ENCODE measurements at regions not wholly inside any gene's neighbourhood (a gene's known extent, or its start where the extent isn't known, plus 50 kb on each side); places are given as distances from the start of the nearest gene placed in this dataset.
"Not testable (repeated sequence)": the region's sequence is repeated elsewhere in the genome, so short reads cannot be mapped to it uniquely, and the experiment has no call there.

DNA sequence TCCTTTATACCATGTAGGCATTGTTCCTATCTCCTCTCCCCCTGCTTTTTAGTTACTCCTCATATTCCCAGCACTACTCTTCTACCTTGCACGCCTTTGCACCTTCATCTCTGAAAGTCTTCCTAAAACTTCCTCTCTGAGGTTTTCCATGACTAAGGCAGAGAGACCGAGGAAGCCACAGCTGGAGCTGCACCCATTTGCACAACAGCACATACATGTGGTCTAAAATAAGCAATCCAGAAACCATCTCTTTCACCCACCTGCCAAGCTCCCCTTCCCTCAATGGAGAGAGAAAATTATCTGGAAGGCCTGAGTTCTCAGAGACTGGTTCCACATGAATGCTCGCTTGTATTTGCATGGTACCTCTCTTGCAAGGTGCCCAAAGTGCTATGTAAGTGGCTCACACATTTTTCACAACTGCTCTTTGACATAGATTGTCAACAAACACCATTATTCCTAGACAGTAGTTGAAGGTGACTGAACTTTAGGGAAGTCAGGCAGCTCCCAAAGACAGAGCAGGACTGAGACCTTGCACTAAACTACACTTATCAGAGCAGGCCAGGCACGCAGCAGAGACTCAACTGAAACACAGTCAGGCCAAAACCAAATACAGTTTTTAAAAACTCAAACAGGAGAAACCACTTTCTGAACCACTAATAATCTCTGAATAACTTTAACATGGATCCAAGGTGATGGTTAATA lies 313.2 kb downstream of the TFAP2A start:
- DNase-seq: no peak

DNA sequence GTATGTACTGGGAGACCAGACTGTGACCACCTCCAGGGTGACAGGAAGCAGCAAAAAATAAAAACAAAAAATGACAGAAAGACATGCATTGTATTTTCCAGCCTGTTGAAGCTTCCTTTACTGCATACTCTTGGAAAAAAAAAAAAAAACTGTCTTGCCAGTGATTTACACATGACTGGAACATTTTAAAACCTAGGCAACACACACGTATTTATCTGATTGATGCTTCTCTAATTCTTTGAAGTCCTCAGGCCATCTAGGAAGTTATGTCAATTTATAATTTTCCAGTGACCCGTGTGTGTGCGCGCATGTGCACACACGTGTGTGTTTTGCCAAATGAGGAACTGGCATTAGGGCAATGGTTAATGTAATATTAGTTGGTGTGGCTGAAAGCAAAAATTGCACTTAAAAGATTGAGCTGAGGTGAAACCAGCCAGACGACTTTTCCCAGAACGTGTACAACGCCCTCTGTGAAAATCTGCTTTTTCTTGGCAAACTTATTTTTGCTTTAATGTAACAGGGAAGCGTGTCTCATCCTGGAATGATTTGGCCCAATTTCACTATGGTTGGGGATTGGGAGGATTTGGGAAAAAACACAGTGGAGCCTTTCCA lies 315.2 kb downstream of the TFAP2A start:
- no peak for DNase-seq

DNA sequence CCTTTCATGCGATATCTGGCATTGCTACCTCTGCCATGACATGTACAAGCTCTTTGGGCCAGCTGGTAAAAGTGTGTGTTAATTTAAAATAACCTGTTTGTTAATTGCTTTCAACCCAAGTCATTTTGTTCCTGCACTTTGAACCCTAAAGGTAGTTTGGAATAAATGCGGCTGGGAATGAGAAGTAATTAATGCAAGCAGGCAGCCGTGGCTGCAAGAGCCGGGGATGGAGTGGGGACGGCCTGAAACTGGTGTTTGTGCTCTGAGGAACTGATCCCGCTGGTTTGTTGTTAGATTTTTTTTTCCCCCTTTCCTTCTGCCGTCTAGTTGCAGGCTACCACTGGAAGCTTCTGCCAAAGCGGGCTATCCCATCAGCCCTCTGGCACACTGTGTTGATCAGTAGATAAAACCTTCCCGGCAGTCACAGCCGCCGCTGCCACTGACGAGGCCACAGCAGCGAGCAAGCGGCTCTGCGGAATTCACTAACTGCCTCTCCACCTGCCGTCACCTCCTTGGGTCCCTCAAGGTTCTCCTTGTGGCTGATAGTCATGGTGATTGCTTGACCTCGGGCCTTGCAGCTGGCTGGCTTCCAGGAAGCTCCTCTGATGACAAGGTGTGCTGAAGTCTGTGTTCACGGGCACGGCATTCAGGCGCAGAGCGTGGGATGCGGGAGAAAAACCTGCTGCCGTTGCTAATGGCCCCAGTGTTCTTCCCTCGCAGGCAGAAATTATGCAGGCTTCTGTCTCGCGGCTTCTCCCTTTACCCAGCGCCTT lies 315.9 kb downstream of the TFAP2A start:
- no peak for DNase-seq

DNA sequence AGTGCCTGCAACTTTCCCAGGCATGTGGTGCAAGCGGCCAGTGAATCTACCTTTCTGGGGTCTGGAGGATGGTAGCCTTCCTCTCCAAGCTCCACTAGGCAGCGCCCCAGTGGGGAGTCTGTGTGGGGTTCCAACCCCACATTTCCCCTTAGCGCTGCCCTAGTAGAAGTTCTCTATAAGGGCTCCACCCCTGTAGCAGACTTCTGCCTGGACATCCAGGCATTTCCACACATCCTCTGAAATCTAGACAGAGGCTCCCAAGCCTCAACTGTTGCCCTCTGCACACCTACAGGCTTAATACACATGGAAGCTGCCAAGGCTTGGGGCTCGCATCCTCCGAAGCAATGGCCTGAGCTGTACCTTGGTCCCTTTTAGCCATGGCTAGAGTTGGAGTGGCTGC lies 321.6 kb downstream of the TFAP2A start:
- DNase-seq: no peak

DNA sequence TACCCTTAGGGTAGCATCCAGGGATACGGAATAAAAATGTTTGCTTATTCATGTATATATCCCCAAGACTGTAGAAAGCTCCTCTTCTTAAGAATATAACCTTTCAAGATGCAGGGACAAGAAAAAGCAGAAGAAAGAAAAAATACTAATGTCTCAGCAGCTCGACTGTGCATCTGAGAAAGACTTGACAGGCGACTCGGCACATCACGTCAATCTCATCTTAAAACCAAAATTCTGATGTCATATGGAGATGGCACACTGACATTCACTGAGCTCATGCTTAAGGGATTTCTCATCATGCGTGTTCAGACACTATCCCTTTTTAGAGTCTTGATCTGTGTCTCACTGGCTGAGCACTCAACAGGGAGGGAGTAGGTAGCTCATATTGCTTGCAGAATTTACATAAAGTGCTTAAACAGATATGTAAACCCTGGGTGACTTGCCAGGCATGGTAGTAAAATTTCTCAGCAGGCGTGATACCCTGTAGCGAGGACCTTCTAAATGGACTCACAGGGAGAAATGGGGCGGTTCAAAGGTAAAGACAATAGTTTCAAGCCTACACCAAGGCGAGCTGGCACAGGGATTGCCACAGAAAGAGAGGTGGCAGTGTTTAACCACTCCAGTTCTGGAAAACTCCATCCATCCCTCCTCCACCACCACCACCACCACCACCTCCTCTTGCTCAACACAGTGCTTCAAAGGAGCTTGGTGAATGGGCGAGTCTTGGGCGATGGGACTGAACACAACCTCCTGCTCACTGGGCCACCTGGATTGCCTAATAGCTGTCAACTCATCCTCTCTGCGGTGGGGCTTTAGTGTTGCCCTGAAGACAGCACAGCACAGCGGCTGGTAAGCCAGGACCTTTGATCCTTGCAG lies 330.5 kb downstream of the TFAP2A start:
- DNase-seq: no peak

DNA sequence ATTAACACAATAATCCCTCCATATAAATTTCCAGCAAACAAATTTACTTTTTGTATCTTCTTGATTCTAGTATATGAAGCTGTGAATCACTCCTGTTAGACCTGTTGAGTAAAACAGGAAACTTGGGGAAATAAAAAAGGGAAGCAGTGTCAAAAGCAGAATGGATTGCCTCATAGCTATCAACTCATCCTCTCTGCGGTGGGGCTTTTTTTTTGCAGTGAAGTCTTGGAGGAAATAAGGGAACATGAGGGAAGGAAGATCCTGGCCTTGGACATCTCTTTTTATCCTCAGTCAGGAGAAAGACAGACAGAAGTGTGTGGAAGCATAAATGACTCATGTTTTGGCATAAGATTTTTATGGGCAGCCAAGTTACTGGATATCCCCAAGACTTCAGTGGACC lies 332.5 kb downstream of the TFAP2A start:
- no peak for DNase-seq

DNA sequence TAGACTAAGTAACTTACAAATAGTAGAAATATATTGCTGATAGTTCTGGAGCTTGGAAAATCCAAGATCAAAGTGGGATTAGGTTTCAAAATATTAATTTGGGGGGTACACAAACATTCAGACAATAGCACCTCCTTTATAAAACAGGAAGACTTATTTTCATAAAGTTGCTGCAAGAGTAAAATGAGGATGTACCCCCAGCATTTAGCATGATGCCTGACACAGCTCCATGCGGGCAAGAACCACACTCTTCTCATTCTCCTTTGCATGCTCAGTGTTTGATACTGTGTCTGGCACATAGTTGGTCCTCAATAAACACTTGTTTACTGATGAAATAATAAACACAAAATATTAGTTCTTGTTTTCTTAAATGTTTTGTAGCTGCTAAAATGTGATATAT lies 332.9 kb downstream of the TFAP2A start:
- no peak for DNase-seq

DNA sequence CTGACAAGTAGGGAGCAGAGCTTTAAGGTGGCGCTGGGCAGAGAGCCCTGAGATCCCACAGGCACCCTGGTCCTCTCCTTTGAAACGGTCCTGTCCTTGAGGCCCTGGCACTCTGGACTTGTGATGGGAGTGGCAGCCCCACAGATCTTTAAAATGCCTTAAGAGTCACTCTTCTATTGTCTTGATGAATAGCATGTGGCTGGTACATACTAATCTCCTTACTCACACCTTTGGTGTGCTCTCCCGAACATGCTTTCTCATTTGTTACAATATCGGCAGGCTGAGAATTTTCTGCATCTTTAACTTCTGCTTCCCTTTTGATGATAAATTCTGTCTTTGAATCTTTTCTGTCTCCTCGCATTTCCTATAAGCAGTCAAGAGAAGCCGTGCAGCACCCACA lies 333.8 kb downstream of the TFAP2A start:
- DNase-seq: no peak

DNA sequence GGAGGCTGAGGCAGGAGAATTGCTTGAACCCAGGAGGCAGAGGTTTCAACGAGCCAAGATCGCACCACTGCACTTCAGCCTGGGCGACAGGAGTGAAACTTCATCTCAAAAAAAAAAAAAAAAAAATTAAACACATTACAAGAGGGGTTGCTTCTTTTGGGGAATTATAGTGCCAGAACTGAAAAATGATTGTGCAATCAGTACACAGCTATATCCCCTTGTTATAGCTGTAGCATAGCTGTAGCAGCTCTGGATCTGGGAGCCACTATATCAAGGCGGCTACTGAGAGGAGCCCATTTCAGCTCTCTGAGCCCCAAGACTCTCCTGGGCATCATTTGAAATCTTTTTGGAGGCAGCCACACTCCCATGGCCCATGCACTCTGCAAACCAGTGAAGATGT lies 334.3 kb downstream of the TFAP2A start:
- no peak for DNase-seq

DNA sequence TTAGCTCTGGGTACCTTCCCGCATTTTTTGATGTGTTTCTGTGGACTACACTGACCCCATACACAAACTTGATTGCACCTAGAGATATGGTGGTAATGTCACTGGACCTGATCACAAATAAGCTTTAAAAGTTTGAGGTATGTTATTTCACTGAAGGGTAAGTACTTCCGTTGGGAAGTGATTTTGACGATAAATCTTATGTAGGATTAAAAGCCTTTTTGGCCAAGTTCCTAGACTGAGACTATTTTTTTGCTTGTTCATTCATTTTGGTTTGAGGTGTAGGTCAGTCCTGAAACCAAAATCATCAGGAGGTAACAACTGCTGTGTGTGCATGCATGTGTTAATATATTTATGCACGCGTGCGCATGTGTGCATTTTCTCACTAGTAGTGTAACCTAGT lies 336.3 kb downstream of the TFAP2A start:
- no peak for DNase-seq

DNA sequence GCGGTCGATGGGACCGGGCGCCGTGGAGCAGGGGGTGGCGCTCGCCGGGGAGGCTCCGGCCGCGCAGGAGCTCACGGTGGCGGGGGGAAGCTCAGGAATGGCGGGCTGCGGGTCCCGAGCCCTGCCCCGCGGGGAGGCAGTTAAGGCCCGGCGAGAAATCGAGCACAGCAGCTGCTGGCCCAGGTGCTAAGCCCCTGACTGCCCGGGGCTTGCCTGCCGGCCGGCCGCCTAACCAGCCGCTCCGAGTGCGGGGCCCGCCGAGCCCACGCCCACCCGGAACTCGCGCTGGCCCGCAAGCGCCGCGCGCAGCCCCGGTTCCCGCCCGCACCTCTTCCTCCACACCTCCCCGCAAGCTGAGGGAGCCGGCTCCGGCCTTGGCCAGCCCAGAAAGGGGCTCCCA lies 340.1 kb downstream of the TFAP2A start:
- not testable (repeated sequence) for DNase-seq

DNA sequence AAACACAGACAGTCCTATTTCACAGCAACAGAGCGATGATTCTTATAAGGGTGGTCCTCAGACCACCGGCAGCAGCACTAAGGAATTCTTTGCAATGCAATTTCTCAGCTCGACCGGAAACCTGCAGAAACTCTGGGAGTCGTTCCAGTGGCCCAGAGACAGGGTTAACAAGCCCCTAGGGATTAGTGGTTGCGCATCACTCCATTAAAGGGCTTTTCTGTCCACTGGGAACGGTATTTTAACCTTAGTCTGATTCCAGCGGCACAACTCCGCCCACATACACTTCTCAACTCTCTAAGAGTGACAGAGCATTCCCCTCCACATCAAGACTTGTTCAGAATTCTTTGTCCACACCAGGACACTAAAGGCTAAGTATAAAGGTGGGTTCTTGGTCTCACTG lies 341.5 kb downstream of the TFAP2A start:
- DNase-seq: no peak

DNA sequence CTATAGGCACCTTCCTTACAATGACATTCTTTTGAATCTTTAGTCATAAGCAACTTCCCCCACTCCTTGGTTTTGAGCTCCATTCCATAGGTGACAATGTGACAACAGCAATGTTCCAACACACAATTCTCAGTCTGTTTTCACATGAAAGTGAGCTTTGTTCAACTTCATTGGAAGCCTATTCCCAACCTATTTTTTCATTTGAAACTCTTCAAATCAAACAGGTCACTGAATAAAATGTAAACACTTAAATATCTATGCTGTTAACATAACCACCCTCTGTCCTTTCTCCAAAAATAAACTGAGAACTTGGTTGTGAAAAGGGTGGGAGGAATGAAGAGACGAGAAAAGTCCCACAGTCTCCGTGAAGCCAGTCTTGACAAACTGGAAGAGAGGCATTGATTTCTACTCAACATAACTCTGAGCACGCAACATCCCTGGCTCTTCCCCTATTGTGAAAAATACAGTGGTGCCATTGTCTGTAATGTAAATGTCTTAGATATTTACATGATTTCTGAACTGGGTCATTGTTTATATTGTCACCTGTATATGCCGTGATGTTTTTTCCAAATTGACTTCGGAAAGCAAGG lies 343.1 kb downstream of the TFAP2A start:
- DNase-seq: no peak

DNA sequence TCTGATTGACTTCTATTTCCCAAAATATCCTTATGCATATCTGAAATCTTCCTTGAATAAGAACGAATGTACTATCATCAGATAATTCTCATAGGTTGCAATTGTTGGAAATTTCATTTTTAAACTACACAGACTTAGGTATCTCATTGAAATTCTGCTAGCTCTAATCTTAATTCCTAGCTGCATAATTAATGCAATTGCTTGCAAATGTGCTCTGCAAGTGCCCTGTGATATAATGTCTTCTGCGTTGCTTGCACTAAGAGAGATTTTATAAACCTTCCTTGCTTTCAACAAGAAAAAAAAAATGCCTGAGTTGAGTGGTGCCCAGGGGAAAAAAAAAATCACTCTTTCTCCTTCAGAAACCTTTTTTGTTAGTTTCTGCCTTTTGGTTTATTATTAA lies 354.9 kb downstream of the TFAP2A start:
- no peak for DNase-seq

DNA sequence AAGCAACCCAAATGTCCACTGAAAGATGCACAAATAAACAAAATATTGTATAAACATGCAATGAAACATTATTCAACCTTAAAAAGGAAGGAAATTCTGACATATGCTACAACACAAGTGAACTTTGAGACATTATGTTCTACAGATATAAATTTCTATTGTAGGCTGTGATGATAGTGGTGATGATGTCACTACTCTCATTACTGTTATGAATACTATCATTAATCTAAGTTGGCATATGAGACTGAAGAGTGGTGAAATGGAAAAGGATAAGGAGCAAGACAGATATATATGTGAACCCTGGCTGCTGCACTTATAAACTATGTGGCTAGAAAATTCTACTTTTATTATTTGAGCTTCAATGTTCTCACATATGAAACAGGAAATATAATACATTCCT lies 360.2 kb downstream of the TFAP2A start:
- DNase-seq: no peak

DNA sequence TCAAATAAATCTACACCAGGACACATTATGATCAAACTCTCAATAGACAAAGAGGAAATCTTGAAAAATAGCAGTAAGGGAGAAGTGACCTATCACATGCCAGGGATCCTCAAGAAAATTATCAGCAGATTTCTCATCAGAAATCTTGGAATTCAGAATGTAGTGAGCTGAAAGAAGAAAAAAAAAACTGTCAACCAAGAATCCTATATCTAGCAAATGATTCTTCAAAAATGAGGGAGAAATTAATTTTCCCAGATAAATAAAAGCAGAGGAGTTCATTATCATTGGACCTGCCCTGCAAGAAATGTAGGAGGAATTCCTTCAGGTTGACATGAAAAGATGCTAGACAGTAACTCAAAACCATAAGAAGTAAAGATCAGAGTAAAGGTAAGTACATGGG lies 363.6 kb downstream of the TFAP2A start:
- no peak for DNase-seq

DNA sequence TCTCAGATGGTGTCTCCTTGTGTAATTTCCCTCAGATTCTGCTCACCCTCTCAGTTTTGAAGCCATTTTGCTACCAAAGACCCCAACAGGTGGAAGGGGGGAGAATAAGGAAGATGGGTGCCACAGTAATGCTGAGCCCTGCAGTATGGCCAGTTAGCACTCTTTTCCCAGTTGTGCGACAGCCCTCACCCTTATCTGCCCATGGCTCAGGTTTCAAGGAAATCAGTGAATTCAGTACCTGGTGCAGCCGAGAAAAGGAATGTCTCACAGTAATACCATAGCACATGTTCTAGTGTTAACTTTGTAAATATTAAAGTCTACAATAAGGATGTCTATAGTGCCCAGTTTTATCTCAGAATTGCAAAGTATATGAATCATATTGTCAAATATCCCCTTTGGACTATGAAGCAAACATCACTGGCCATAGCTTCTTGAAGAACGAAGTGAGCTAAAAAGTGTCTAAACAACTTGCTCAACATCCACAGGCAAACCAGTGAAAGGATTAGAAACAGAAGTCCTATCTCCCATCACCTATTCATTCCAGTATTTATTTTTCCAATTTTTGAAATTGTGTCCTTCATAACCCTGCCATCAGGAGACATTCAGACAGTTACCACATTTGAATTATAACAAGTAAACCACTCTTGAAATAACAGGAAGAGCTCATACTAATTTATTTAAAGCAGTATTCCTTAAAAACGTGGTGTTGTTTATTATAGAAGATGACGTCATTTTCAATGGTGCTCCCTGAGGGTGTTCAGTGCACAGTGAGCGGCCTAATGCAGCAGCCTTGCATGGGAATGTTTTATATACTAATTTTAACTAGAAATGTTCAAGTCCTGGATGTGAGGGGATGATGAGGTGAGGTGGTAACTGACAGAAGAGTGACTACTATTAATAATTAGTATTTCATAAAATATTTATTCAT lies 366.2 kb downstream of the TFAP2A start:
- no peak for DNase-seq

DNA sequence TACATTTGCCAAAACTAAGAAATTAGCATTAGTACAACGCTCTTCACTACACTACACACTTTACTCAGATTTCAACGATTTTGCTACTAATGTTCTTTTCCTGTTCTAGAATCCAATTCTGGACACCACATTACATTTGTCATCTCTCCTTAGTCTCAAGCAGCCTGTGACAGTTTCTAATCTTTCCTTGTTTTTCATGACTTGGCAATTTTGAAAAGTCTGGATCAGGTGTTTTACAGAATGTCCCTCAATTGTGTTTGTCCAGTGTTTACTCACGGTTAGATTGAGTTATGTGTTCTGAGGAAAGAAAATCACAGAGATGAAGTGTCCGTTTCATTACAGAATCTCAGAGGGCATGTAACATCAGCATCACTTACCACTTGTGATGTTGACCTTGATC lies 372.6 kb downstream of the TFAP2A start:
- DNase-seq: no peak

DNA sequence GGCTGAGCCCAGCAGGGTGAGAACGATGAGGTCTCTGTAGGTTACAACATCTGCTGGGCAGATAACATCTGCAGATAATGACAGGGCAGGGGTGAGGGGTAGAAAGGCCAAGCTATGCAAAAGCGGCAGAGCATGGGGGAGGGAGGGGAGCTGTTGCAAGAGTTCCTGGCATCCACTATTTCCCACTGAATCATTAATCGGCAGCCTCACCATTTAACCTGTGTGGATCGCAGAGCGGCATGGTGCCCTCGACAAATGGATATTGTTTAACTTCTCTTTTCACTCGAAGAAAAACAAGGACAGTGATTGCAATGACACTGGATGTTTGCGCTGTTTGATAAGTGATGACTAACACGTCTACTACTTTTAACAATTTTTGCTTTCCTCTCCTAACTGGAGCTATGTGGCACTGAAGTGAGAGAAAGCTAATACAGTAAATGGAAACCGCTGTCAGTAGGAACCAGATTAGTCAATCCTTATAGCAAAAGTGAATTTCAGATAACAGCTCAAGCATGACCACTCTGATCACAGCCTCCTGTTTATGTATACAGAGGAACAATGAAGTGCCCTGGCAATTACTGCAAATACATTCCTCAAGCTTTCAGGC lies 381.5 kb downstream of the TFAP2A start:
- DNase-seq: no peak

DNA sequence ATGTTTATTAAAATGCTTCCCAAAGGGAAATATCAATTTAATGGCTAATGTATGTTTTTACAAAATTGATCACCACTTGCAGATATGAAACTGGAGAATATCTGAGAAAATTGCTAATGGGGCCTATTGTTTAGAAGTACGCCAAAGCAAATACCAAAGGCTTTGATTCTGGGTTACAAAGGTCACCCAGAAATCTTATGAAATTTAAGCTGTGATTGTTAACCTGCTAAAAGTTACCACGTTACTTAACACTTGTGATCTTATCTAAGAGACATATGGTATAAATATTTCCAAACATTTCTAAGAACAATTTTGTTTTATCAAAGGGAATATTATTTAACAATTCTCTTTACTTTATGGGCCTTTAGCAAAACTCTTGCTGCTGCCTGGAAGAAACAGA lies 383.3 kb downstream of the TFAP2A start:
- DNase-seq: no peak

DNA sequence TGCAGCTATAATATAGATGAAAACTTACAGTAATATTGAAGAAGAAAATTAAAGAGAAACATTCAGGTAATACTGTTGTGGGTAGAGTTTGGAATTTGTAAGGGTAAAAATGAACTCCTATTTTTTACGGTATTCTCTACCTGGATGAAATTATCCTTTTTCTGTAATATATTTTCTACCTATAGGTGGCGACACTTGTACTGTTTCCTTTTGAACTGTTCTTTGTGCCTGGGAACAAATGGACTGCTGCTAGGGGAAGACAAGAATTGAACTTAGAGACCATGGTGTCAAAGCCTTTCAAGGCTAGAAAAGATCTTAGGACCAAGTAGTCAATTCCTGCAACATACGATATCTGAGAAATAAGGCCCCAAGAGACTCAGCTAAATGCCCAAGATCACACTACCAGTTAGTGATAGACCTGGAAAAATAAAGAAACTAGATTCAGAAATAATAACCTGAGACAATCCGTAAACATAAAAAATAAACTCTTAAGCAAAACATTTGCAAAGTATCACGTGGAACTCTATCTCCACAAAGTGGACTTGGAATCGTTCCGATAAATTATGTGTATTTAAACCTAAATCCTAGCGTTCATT lies 383.8 kb downstream of the TFAP2A start:
- peak; percentile 31 for DNase-seq
